Calu3 (cell line): ENCODE measurements at regions not wholly inside any gene's neighbourhood (a gene's known extent, or its start where the extent isn't known, plus 50 kb on each side); places are given as distances from the start of the nearest gene placed in this dataset.

Experiments used
- BruUV-seq: library from RNA; stranded (reverse); fragments of 400-500 nt; replicated peaks from 2 replicates; lab custom pipeline; 2021; lab: Mats Ljungman, UMichigan
- CTCF ChIA-PET: fragments of 300-600 bp; sonication (Branson Sonifier 250); formaldehyde crosslinking; loops from one replicate; lab custom pipeline; 2022; ENCODE audit warnings: antibody characterized with exemption; lab: Charles Lee
- DNase-seq: peaks from one replicate; pipeline ENCODE4 v3.0.0; 2022
- H3K27ac Mint-ChIP-seq: one replicate; pipeline ENCODE4 v1.8.0; 2022; ENCODE audit warnings: mixed read lengths; ENCODE audit not compliant: unreplicated experiment
- H3K27me3 Mint-ChIP-seq: one replicate; pipeline ENCODE4 v1.8.0; 2022; ENCODE audit warnings: mixed read lengths; ENCODE audit not compliant: unreplicated experiment
- H3K36me3 Mint-ChIP-seq: one replicate; pipeline ENCODE4 v1.8.0; 2022; ENCODE audit warnings: mild to moderate bottlenecking, moderate library complexity, mixed read lengths; ENCODE audit not compliant: insufficient read depth, unreplicated experiment
- H3K4me1 Mint-ChIP-seq: one replicate; pipeline ENCODE4 v1.8.0; 2022; ENCODE audit warnings: mild to moderate bottlenecking, low read depth, mixed read lengths; ENCODE audit not compliant: unreplicated experiment
- H3K4me3 Mint-ChIP-seq: one replicate; pipeline ENCODE4 v1.8.0; 2022; ENCODE audit warnings: mild to moderate bottlenecking, low read depth, moderate library complexity, mixed read lengths; ENCODE audit not compliant: unreplicated experiment
- H3K9me3 Mint-ChIP-seq: one replicate; pipeline ENCODE4 v1.8.0; 2022; ENCODE audit warnings: low read depth, mixed read lengths; ENCODE audit not compliant: unreplicated experiment
- intact Hi-C: fragments of 100-400 bp; cut with micrococcal nuclease; formaldehyde crosslinking; loops from one replicate; pipeline ENCODE4 v1.10.0; 2022; ENCODE audit not compliant: unreplicated experiment
- TF ChIP-seq, protein P1 (sequence below): fragments of 200-600 bp; IDR thresholded peaks from one replicate; pipeline ENCODE4 v1.8.0; 2022; ENCODE audit warnings: antibody characterized with exemption; ENCODE audit not compliant: unreplicated experiment

GRCh38 chr17:77380395-77381184, 239.8 kb downstream of the SEC14L1 start:
- BruUV-seq: no TSS peak
- intact Hi-C loops: no loop called here
- no peak overlapping the region for H3K27ac Mint-ChIP-seq
- CTCF ChIA-PET: no interaction called here
- no peak for DNase-seq
- H3K27me3 Mint-ChIP-seq: no peaks in the 10 kb centered on the region
- no peaks in the 10 kb centered on the region for H3K9me3 Mint-ChIP-seq
- peaks cover 57% of the 10 kb centered on the region for H3K36me3 Mint-ChIP-seq
- TF ChIP-seq, protein P1, sequence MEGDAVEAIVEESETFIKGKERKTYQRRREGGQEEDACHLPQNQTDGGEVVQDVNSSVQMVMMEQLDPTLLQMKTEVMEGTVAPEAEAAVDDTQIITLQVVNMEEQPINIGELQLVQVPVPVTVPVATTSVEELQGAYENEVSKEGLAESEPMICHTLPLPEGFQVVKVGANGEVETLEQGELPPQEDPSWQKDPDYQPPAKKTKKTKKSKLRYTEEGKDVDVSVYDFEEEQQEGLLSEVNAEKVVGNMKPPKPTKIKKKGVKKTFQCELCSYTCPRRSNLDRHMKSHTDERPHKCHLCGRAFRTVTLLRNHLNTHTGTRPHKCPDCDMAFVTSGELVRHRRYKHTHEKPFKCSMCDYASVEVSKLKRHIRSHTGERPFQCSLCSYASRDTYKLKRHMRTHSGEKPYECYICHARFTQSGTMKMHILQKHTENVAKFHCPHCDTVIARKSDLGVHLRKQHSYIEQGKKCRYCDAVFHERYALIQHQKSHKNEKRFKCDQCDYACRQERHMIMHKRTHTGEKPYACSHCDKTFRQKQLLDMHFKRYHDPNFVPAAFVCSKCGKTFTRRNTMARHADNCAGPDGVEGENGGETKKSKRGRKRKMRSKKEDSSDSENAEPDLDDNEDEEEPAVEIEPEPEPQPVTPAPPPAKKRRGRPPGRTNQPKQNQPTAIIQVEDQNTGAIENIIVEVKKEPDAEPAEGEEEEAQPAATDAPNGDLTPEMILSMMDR: no peak
- H3K4me3 Mint-ChIP-seq: no peak overlapping the region
- H3K4me1 Mint-ChIP-seq: peaks cover 22% of the 10 kb centered on the region

GRCh38 chr17:77381185-77381700, 240.5 kb downstream of the SEC14L1 start:
- TF ChIP-seq, protein P1: no peak
- H3K27ac Mint-ChIP-seq: no peak overlapping the region
- no peaks in the 10 kb centered on the region for H3K9me3 Mint-ChIP-seq
- H3K4me3 Mint-ChIP-seq: no peak overlapping the region
- no TSS peak for BruUV-seq
- CTCF ChIA-PET: no interaction called here
- peaks cover 57% of the 10 kb centered on the region for H3K36me3 Mint-ChIP-seq
- peaks cover 15% of the 10 kb centered on the region for H3K4me1 Mint-ChIP-seq
- H3K27me3 Mint-ChIP-seq: no peaks in the 10 kb centered on the region
- DNase-seq: no peak
- intact Hi-C loops: no loop called here

DNA sequence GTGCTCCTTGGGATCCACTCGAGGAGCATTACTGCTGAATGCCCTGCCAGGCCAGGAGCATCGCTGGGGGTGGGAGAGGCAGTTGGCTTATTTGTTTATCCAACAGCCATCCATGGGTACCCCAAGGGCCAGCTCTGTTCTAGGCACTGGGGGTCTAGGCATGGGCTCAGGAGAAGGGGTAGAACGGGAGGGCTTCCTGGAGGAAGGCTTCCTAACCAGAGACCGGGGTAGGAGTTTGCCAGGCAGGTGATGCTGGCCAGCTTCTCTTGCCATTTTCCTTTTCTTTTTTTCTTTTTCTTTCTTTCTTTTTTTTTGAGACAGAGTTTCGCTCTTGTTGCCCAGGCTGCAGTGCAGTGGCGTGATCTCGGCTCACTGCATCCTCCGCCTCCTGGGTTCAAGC, 241.0 kb downstream of the SEC14L1 start:
- TF ChIP-seq, protein P1: no peak
- H3K9me3 Mint-ChIP-seq: no peaks in the 10 kb centered on the region
- BruUV-seq: no TSS peak
- H3K4me3 Mint-ChIP-seq: no peak overlapping the region
- H3K4me1 Mint-ChIP-seq: peaks cover 12% of the 10 kb centered on the region
- peaks cover 58% of the 10 kb centered on the region for H3K36me3 Mint-ChIP-seq
- CTCF ChIA-PET: no interaction called here
- intact Hi-C loops: no loop called here
- no peaks in the 10 kb centered on the region for H3K27me3 Mint-ChIP-seq
- no peak overlapping the region for H3K27ac Mint-ChIP-seq
- no peak for DNase-seq

- peaks cover 64% of the 10 kb centered on the region for H3K36me3 Mint-ChIP-seq
- DNase-seq: no peak
- TF ChIP-seq, protein P1: no peak
- no peaks in the 10 kb centered on the region for H3K27me3 Mint-ChIP-seq
- H3K4me3 Mint-ChIP-seq: no peak overlapping the region
- CTCF ChIA-PET: no interaction called here
- no peak overlapping the region for H3K27ac Mint-ChIP-seq
- H3K4me1 Mint-ChIP-seq: peaks cover 12% of the 10 kb centered on the region
- intact Hi-C loops: no loop called here
- no TSS peak for BruUV-seq
- H3K9me3 Mint-ChIP-seq: no peaks in the 10 kb centered on the region
Observed at GRCh38 chr17:77382356-77382911, 241.7 kb downstream of the SEC14L1 start.
